Smooth muscle cell of the brain vasculature (primary cell): ENCODE measurements at regions not wholly inside any gene's neighbourhood (a gene's known extent, or its start where the extent isn't known, plus 50 kb on each side); places are given as distances from the start of the nearest gene placed in this dataset.
"Not testable (repeated sequence)": the region's sequence is repeated elsewhere in the genome, so short reads cannot be mapped to it uniquely, and the experiment has no call there.

Experiments
- DNase-seq: peaks from one replicate; pipeline ENCODE4 v3.0.0-alpha.2; 2012; ENCODE audit warnings: low read depth, low spot score

DNA sequence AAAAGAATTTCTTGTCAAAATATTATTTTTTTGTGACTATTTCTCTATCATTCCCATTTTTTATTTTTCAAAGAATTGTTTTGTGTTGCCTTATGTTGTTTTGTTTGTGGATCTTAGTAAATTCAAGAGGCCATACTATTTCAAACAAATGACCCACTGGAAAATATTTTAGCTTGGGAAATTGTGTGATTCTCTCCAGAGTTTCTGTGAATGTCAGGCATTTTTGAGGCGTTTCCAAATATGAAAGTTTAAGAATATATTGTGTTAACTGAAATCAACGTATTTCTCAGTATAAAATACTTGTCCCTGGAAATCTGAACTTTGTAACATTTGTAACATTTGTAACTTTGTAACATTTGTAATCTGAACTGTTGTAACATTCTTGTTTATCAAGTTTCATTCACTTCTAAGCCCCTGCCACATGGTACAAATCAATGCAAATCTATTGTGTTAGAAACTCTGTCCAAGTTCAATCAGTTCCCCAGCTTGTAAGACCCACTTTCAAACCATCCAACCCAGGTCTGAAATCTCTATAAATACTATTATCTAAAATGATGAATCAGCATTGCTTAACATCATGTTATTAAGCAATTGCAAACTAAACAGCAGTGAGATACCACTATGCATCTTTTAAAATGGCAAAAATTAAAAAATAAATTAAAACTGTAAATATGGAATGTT is 465.4 kb upstream of the GRID2 start:
- DNase-seq = no peak

DNA sequence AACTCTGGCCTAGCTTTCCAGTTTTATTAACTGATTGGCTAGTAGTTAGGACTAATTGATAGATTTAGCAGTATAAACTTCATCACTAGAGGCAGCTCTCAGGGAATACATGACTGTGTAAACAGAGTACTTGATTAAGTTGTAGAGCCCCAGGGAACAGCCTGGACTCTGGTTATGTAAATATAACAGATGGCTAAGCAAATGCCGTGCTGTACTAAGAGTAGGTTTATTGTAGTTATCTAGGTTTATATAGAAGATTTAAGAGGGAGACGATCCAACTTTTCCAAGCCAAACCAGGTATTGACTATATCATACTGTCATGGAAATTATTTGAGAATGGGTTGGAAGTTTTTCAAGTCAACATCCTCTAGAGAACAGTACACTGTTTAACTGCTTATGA is 463.4 kb upstream of the GRID2 start:
- DNase-seq = no peak

DNA sequence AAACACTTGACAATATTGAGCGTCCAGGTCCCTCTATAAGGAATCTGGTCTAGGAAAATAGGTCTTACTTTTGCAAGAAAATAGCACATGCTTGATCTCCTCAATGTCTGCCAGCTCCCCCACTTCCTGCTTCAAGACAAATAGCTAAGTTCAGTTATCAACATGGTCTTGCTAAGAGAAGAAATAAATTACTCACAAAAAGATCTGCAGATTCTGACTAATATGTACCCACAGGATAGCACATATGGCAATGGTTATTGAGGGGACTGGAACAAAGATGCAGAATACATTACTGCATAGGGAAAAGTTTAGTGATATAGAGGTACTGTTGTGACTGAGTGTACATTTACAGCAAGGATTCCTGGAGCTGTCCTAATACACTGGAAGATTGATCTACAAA is 457.5 kb upstream of the GRID2 start:
- DNase-seq = no peak

DNA sequence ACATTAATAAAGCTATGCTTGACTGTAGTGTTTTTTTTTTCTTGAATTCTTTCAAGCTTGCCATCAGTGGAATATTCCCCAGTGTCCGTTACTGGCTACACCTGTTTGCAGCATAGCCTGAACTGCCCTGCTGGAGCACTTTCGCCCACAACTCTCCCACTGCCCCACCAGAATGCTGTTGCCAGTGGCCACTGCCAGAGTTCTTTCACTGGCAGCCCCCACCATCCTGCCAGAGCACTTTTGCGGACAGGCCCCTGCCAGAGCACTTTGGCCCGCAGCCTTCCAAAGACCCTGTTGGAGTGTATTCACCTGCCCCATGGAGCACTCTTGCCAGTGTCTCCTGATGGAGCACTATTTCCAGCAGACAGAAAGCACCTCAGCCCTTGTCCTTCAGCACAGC is 452.3 kb upstream of the GRID2 start:
- no peak for DNase-seq

DNA sequence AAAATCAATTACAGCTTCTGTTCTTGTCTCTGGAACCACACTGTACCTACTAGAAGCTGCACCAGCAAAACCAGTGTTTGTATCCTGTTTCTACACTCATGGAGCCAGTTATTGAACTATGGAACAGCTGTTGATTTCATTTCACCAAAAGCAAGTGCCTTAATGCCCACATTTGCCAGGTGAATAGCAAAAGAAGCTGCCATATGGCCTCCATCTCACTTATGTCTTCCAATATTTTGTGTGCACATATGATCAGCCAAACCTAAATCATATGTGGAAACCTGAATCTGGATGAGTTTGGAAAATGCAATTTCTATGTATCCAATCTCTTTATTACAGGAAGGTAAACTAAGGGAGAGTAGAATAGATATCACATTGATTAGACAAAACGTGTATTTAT is 415.8 kb upstream of the GRID2 start:
- no peak for DNase-seq

DNA sequence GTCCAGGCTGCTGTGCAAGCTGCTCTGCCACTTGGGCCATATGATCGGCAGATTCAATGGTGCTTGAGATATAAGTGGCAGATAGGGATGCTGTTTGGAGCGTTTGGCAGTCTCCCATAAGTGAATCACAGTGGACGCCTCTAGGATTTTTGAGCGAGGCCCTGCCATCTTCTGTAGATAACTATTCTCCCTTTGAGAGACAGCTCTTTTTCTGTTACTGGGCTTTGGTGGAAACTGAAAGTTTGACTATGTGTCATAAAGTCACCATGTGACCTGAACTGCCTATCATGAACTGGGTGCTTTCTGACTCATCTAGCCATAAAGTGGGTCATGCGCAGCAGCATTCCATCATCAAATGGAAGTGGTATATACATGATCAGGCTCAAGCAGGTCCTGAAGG is 412.5 kb upstream of the GRID2 start:
- not testable (repeated sequence) for DNase-seq

DNA sequence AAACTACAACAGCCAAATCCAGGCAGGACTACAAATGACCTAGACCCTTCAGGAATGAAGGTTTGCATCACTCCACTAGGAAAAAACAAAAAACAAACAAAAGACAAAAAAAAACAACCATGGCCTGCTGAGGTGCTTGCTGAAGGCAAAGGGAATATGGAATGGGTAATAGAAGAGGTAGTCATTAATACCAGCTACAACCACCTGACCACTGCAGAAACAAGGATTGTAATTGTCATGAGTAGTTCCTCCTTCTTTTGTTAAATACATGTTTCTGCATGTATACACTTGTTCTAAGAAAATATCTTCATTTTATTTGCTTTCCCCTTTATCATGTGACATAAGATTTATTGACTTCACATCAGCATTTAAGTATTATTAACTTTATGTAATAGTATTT is 409.8 kb upstream of the GRID2 start:
- DNase-seq = no peak

DNA sequence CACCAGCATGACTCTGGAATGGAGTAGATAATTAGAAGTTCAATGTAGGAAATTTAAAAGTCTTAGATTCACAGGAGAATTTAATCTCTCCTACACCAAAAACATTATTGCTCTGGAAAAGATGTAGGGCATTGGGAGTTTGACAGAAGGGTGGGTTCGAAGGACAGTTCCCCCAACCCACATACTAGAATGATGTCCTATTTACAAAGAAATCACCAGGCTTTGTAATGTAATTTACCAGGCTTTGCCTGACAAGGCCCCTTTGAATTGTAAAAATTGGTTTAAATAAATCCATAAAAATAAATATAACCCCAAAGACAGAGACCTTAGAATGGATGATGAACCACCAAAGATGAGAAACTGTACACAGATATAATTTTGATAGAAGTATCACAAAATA is 399.2 kb upstream of the GRID2 start:
- no peak for DNase-seq

DNA sequence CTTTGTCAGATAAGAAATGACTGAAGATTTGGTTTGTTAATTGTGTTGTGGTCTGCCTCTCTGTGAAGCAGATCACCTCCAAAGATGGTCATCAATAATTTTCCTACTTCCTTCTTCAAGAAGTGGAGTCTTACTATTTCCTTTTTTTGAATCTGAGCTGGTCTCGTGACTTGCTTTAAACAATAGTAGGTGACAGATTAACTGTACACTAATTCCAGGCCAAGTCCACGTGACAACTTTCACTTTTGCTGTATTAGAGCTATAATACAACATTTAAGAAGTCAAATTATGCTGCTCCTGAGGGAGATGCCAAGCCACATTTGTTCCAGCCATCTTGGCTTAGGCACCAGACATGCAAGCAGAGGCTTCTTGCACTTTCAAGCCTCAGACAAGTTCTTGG is 393.8 kb upstream of the GRID2 start:
- DNase-seq = no peak

DNA sequence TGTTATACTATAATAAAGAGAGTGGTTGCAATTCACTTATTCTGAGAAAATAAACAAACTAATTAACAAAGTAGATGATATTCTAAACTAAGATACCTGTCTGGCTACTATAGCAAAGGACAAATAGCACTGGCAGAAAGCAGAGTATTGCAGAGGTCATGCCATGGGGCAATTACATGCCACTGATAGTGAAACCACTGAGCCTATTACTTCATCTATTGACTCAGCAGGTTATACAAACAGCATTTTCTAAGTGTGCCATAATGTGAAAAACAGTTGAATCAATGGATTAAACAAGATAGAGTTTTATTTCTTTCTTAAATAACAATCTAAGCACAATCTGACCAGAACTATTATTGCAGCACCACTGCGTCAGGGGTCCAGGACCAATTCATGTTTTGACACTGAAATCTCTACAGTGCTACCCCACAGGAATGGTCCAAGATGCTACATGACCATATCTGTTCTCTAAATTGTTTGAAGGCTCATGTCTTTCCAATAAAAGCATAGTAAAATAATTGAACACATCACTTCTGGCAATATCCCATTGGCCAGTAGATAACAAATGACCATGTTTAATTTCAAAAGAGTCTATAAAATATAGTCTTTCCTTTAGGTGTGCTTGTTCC is 389.5 kb upstream of the GRID2 start:
- DNase-seq = no peak

DNA sequence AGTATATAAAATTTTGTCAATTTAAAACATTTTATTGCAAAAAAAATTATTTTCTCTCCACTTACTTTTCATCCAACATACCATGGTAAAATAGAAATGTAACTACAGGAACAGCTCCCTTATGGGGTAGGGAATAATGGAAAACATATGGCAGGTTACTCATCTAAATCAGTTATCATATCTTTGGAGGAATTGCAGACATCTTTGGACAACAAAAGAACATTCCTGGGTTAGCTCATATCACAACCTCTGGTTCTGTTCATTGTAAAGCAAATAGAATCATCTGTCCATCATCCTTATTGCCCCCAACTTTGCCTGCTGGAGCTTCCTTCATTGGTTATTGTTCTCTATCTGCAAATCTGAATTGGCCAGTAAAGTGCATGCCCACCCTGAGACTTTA is 387.5 kb upstream of the GRID2 start:
- DNase-seq = no peak

DNA sequence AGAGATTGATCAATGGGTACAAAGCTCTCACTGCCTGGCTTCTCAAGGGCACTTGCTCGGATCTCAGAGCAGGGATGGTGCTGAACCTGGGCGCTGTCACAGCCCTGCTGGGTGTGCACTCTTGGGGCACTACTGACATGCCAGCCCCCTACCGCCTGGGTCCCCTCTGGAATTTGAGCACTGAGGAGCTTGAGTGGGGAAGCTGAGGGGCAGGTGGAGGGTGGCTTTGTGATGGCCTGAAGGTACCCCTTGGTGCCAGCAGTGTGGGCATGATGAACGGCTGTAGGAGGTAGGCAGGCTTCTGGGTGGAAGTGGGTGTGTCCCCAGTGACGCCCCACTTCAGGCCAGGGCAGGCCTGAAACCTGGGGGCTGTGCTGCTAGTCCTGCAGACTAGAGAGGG is 379.1 kb upstream of the GRID2 start:
- DNase-seq = no peak

DNA sequence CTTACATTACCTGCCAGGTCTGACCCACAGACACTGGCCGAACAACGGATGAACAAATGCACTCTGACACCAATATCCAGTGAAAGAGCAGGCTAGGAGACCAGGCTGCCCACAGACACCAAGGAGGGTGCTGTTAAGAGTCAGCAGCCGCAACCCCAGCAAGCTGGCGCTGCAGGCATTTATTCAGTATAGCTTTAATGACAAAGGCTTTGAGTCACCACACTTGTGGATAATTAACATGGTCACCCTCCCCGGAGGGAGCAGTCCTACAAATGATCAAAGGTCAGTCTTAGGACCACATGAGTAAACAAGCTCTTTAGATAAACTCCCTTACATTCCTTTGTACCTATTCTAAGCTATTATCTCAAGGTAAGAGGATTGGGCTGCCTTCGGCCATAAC is 368.5 kb upstream of the GRID2 start:
- no peak for DNase-seq

DNA sequence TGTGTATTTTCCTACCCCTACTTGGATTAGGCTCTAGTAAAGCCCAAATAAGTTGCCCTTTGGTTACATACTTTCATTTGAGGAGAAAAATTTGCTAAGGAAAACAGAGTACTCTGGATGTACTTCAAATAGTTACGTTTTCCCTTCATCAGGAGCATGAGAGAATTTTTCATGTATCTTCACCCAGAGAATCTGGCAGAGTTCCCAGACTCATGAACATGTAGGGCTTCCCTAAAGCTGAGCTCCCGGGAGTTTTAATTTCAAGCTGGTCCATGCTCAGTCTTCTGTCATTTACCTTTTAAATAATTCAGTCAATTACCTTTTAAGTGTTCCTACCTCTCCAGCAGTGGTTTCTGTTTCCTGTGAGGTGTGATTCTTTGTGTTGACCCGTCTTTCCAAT is 367.5 kb upstream of the GRID2 start:
- DNase-seq = no peak

DNA sequence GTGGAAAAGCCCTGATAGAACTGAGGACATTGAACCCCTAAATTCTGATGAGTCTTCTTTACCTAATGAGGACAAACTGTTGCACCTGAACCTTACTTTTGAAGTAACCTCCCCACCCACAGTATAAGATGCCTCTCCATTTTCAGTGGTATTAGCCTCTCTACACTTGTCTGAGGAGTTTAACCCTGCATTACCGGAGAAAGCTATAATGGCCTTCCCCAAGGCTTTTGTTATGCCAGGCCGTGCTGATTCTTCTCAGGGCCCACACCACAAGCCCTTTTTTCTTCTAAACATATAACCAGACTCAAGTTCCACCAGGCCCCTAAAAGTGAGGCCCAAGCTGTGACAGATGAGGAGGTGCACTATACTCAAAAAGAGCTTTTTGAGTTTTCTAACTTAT is 345.8 kb upstream of the GRID2 start:
- DNase-seq = no peak

DNA sequence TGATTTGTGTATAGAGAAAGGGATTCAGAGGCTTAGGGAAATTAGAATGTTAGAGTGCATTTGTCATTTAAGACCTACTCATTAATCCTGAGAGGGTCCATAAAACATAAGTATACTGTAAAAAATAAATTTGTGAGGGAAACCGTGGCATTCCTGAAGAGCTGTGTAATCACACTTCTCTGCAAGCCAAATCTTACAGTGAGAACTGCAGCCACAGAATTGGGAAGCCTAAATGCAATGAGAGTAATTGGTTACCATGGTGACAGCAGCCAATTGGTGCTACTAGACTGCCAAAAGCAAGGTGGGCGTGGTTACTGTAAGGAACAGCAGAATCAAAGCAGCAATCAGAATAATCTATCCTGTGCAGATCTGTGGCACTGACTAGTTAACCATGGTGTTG is 345.2 kb upstream of the GRID2 start:
- no peak for DNase-seq

DNA sequence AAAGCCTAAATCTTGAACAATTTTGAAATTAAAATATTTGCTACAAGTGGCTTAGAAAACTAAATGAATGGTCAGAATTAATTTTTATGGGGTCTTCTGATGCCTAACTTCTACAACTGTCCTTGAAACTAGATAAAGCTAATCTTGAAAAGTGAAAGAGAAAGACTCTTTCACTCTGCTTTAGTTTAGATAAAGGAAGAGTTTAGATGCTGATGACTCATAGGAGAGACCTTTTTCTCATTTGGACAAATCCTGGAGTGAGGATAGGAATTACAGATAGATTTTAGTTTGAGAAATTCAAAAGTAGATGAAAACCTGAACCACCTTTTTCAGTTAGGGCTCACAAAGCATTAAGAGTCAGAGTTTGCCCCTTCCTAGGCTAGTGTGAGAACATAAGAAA is 342.3 kb upstream of the GRID2 start:
- no peak for DNase-seq

DNA sequence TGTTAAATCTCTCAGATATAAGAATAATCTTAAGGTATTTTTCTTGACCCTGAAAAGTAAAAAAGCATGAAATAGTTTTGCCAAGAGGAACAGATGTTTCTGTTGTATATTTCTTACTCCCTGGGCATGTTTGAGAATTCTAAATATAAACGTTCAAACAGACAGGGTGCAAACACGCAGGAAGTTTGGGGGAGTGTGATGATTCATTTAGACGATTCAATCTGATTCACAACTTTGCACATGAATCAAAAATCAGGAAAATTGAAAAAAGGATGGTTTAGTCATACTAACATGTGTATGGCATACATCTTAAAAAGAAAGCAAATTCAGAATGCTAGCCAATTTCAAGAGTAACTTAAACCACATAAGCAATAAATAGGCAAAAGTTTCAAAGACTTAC is 340.3 kb upstream of the GRID2 start:
- no peak for DNase-seq

DNA sequence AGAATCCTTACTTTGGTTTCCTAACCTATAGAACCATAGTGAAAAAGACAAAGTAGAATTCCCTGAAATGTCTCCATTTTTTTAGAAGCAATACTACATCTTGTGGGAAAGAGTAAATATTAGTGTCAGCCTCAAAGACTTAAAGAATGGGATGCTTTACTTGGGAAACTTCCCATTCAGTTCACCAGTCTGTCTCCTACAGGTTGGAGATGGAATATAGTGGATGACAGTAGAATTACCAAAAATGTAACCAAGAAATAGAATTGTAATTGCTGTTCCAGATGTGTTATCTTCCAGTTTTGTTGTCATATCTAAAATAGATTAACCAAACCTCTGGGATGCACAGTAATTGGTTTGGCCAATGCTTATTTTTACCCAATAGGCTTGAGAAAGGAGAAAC is 338.6 kb upstream of the GRID2 start:
- DNase-seq = no peak

DNA sequence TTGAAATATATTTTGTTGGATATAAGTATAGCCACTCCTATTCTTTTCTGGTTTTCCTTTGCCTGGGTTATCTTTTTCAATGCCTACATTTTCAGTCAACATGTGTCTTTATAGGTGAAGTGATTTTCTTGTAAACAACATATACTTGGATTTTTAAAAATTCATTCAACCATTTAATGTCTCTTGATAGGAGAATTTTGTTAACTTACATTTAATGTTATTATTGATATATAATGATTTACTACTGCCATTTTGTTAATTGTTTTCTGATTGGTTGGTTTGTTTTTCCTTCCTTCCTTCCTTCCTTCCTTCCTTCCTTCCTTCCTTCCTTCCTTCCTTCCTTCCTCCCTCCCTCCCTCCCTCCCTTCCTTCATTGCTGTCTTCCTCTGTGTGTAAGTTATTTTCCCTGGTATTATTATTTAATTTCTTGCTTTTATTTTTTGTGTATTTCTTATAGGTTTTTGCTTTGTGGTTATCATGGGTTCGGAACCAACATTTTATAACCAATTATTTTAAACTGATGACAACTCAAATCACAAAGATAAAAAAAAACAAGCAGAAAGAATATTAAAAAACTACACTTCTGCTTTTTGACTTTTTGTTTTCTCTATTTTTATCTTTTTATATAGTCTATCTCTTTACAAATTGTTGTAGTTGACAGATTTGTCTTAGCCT is 330.1 kb upstream of the GRID2 start:
- DNase-seq = no peak

DNA sequence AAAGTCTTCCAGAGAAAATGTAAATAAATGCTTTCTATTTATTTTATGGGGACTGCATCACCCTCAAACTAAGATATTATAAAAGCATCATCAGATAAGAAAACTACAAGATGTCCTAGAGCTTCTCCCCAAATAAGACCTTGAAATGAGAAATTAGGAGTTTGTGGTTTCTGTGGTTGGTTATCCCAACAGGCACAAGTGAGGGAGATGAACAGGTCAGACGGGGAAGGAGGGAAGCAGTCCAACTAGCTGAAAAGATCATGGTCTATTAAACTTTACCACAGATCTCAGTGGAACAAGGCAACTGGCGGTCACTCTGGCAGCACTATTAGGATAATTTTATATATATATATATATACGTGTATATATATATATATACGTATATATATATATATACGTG is 319.3 kb upstream of the GRID2 start:
- DNase-seq = no peak

DNA sequence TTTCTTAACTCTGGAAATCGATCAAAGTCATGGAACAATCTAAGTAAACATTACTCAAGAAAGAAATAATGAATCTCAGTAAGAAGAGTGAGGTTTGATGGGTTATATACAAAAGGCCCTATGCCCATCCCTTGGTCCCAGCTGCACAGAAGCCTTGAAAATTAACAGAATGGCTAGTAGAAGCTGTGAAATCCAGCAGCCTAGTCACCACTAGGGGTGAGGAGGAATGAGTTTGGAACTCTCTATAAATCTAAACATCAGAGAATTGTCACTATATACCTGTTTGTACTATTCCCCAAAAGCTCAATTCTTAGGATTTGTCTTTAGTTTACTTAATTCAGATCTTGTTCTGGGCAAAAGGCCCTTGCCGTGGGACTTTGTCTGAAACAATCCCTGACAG is 313.9 kb upstream of the GRID2 start:
- DNase-seq = no peak

DNA sequence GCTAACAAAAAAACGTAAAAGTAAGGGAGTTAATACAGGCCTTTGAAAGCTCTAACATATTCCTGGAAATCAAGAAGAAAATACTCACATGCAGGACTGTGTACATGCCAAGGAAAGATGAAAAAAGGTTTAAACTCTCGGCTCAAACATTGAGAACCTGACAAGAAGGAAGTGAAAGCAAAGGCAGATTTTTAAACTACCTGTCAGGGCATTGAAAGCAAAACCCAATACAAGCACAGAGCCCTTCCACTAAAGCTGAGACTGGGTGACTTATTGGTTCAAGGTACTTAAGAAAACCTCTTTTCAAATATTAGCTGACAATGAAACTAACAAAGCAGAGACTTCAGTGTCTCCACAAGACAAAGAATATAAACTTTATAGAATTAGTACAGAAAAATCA is 313.0 kb upstream of the GRID2 start:
- no peak for DNase-seq
